A172 (cell line): ENCODE measurements at regions not wholly inside any gene's neighbourhood (a gene's known extent, or its start where the extent isn't known, plus 50 kb on each side); places are given as distances from the start of the nearest gene placed in this dataset.

Experiments used
- DNase-seq: peaks from one replicate; pipeline ENCODE4 v3.0.0-alpha.2; 2015; ENCODE audit warnings: low spot score

GRCh38 chr20:3309226-3309625 lies 70.2 kb upstream of the SLC4A11 start:
- no peak for DNase-seq

- no peak for DNase-seq
Observed at GRCh38 chr20:3307725-3308124, 68.7 kb upstream of the SLC4A11 start.

DNA sequence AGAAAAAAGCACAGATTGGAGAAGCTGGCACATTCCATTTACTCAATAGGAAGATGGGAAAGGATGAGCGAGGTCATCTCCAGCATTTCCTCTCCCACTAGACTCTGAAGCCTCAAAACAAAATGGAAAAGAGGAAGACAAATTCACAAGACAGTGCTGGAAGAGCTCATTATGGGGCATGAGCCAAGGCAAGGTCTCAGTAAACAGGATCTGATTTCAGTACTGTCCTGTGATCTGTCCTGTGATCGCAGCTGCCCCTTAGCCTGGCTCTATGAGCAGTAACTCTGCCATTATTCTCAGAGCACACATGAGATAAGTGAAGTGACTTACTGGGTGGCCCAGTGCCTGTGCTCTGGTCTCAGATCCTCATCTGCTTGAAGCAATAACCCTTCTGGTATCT lies 68.1 kb upstream of the SLC4A11 start:
- DNase-seq: no peak

- DNase-seq: no peak
Observed at GRCh38 chr20:3306068-3306467, 67.1 kb upstream of the SLC4A11 start.

- no peak for DNase-seq
Observed at GRCh38 chr20:3304456-3304855, 65.5 kb upstream of the SLC4A11 start.

GRCh38 chr20:3297079-3297378 lies 58.0 kb upstream of the SLC4A11 start:
- no peak for DNase-seq

- no peak for DNase-seq
Observed at GRCh38 chr20:3296261-3297078, 57.5 kb upstream of the SLC4A11 start.
